GM19043 (cell line): ENCODE measurements at regions not wholly inside any gene's neighbourhood (a gene's known extent, or its start where the extent isn't known, plus 50 kb on each side); places are given as distances from the start of the nearest gene placed in this dataset.

ENCODE experiments used
- ATAC-seq: cut with Tn5 transposase; IDR thresholded peaks from one replicate; pipeline ENCODE4 v1.9.1; 2021; ENCODE audit warnings: low read depth; ENCODE audit not compliant: unreplicated experiment

DNA sequence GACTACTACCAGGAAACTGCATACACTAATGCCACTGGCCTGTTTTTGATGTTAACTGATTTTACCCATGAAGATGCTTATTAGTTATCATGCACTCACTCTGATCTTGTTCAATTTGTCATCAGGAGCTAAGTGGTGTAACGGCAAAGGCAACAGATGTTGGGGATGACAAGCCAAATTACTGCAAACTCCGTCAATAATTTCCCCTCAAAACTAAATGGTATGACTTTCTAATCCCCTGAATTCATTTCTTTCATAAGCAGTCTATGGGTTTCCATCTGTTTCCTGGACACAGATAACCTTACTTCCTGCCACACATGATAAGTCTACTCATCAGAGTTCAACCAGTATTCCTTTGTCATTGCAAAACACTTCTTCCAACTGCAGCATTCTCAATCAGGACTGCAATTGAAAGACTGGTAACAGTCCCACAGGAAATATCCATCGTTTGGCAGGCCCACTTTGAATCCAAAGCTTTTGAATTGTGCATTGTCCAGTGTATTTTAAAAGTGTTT lies 96.2 kb upstream of the SMC2 start:
- ATAC-seq: no peak

GRCh38 chr9:103999375-104000062 lies 94.6 kb upstream of the SMC2 start:
- no peak for ATAC-seq

- ATAC-seq: no peak
Measured at GRCh38 chr9:104009826-104010225, 84.3 kb upstream of the SMC2 start.

GRCh38 chr9:104022083-104022482 lies 72.0 kb upstream of the SMC2 start:
- ATAC-seq: no peak

DNA sequence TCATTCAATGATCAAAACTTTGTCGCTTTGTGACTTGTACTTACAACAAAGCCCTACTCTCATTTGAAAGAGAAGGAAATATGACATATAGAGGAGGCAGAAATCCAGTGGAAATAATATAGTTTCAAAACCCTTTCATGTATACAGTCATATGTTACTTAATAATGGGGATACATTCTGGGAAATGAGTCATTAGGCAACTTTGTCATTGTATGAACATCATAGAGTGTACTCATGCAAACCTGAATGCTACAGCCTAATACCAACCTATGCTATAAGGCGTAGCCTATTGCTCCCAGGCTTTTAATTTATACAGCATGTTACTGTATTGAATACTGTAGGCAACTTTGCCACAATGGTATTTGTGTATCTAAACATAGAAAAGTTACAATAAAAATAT lies 69.0 kb upstream of the SMC2 start:
- no peak for ATAC-seq

- no peak for ATAC-seq
Measured at GRCh38 chr9:104025945-104026344, 68.2 kb upstream of the SMC2 start.

DNA sequence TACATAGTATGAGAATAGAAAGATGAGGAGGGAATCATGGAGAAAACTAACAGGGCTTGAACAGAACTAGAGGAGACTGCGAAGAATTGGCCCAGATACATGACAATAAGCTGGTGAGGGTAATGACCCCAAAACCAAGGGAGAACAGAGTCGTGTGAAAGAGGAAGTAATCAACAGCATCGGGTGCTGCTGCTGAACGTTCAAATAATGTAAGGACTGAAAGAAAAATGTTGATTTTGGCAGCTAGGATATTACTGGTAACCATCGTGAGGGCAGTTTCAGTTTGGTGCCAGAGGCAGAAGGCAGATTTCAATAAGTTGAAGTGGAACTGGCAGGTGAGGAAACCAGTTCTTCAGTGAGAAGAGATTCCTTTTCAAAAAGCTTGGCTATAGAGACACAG lies 66.8 kb upstream of the SMC2 start:
- peak; percentile 47 for ATAC-seq

- peak; percentile 47 for ATAC-seq
Measured at GRCh38 chr9:104028827-104029226, 65.3 kb upstream of the SMC2 start.
